Epidermal melanocyte (primary cell): ENCODE measurements at regions not wholly inside any gene's neighbourhood (a gene's known extent, or its start where the extent isn't known, plus 50 kb on each side); places are given as distances from the start of the nearest gene placed in this dataset.

Source experiments
- DNase-seq: peaks from one replicate; pipeline ENCODE4 v3.0.0; 2011; ENCODE audit warnings: low spot score; ENCODE audit not compliant: insufficient read length

DNA sequence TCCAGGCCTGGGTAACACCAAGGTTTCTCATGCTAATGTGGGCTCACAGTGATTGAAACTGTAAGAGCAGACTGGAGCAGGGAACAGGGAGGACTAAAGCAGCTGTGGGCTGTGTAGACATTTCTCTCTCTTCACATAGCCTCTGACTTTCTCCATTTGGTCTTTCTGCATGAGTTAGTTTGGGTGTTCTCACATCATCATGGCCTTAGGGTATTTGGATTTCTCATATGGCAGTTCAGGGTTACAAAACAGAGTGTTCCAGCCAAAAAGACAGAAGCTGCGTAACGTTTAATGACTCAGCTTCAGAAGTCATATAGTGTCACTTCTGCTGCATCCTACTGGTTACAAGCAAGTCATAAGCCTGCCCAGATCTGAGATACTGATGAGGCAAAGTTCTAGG is 52.0 kb upstream of the OSBPL8 start:
- peak; percentile 59 for DNase-seq

DNA sequence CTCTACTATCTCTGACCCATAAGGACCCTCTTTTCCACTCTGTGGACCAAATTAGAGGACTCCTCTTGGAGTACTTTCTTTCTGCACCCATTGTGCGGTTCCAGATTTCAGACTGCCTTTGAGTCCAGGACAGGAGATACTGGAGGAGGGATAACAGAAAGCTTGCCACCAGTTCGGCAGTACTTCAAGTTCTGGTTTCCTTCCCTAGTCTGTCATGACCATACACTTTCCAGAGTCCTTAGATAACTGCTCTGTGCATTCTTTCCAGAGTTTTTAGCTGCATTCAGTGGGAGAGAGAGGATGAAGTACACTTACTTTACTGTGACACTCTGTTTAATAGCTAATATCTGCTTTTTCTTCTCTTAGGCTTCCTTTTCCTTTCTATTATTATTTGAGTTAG is 54.8 kb upstream of the OSBPL8 start:
- DNase-seq = no peak

DNA sequence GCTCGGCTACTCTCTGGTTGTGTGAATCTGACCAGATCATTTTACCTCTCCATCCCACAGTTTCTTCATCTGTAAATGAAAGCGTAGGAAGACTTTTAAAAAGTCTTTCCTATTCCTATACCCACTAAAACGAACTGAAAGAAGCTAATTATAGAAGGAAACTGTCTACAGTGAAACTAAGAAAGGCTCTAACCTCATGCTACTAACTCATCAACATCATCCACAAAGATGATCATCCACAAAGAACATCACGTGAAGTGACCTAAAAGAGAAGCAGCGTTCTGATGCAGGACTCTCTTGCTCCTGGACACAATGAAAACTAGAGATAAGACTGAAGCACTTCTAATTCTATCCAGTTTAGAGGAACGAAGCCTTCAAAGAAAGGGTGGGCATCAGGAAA is 58.5 kb upstream of the OSBPL8 start:
- DNase-seq = no peak

DNA sequence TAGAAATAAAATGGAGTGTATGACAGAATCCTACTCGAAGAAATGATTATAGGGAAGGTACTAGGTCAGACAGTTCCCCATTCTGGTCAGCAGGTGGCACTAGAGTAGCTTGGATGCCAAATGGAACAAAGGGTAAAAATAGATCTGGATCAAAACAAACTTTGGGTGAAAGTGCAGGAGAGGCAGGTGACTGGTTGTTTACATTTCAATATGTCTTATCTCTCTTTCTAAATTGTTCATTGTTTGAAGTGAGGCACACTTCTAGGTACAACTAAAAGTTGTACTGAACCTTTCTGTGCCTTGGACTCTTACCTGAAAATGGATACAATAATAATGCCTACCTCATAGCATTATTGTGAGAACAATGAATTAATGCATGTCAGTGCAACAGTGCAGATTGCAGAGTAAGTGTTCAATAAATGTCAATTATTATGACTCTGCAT is 62.0 kb upstream of the OSBPL8 start:
- peak; percentile 43 for DNase-seq

DNA sequence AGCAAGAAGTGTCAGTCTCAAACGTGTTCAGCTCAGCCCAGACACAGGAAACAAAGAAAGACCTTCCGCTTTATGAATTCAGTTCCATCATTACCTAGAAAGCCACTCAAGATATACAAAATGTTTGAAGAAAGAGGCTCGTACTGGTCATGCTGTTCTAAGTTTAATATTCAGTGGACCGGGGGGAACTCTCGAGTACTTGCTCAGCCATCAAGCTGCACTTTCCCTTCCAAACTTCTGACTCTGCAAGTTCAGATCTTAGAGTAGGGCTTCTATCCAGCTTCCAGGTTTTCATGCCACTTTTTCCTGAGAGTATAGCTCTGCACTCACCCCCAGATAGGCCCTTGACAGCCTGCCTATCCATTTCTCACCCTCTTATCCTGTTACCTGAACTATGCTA is 62.8 kb upstream of the OSBPL8 start:
- DNase-seq = no peak

DNA sequence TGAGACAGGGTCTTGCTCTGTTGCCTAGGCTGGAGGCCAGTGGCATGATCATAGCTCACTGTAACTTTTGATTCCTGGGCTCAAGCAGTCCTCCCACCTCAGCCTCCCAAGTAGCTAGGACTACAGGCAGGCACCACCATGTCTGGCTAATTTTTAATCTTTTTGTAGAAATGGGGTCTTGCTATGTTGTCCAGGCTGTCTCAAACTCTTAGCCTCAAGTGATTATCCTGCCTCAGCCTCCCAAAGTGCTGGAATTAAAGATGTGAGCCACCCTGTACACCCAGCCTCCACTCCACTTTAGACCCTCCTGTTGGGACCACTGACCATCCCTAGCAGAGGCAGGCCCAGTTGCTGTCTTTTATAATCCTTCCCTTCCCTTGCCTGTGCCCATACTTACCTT is 63.3 kb upstream of the OSBPL8 start:
- no peak for DNase-seq

DNA sequence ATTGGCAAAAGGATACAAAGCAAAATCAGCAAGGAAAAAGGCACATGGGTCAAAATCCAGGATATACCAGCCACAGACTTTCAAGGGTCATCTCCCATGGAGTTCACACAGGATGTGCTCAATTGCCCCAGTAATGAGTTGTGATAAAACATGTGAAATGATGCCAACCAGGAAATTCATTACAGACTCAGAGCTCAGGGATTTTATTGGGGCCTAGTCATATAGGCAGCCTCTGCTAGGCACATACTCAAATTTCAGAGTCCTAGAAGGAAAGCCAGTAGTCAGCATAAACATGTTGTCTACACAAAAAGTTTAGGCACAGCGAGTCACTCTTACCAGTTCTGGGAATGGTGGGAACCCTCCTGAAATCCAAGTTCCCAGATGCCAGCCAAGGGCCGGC is 64.4 kb upstream of the OSBPL8 start:
- DNase-seq = no peak

DNA sequence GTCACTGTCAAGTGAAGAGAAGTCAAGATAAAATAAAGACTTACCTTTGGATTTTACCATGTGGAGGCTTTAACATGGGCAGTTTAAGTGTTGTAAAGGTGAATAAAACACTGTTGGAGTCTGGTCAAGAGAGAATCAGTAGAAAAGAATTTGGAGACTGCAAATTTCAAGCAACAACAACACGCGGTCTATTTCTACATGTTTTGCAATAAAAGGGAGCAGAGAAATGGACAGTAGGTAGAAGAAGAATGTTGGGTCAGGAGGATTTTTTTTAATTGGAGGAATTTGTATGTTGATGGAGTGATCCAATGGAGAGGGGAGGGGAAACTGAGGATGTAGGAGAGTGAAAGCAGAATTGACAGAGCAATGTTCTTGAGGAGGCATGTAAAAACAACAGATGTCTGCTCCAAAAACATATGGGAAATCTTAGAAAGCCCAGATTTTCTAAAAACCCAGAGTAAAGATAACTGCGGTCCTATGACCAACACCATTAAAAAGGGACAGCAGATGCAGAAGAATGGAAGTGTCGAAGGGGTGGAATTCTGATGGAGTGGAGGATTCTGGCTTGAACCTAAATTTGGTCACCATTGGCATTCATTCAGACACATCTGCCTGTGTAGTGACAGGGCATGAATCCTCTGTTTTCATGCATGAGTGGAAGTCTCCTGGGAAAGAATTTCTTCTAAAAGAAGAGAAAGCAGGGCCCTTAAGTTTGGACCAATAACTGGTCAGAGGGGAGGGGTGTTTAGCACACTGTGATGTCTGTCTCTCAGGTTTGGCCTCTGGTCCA is 68.0 kb upstream of the OSBPL8 start:
- DNase-seq = no peak

DNA sequence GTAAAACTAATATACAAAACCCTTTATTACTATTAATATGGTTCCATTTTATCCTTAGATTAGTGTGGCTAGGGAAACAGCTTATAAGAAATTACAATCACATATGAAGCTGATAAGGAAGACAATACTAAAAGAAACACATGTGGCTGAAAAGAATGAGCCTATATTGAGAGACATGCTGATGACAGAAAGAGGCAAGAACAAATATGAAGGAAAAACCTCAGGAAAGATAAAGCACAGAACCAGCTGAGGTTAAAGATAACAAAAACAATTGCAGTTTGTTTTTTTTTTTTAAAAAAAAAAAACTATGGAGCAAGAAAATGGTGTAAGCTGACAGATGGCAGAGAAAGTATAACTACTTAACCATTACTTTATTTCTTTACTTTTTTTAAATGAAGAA is 69.2 kb upstream of the OSBPL8 start:
- DNase-seq = no peak

DNA sequence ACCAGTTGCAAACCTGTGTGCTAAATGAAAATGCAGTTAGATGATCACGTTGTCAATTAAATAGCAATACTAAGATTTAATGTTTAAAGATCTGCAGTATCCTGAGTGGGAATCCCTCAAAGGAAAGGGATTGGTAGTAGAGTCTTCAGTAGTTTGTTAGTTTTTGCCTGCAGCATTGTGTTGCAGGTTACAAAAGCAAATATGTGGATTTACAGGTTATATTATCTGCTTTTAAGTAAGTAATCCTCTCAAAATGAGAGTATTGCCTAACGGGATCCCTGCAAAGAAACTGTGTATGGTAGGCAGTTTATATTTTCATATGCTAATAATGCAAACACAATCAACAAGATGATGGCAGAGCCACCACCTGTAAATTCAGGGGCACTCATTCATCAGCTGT is 72.2 kb upstream of the OSBPL8 start:
- no peak for DNase-seq

DNA sequence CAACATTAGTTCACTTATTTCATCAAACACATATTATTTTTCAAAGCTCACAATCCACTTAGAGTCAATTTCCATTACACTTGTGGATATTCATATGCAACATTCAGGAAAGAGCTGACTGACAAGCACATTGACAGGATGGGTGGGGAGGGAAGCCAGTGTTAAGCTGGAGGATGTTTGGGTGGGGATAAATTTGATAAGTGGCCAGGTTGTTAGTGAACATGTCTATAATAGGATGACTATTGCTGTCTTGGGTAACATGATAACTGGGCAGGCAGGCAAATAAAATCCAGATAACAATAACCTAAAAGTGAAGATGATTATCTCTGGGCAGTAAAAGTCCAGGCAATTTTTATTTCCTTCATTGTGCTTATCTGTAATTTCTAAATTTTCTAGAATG is 73.8 kb upstream of the OSBPL8 start:
- DNase-seq = no peak

DNA sequence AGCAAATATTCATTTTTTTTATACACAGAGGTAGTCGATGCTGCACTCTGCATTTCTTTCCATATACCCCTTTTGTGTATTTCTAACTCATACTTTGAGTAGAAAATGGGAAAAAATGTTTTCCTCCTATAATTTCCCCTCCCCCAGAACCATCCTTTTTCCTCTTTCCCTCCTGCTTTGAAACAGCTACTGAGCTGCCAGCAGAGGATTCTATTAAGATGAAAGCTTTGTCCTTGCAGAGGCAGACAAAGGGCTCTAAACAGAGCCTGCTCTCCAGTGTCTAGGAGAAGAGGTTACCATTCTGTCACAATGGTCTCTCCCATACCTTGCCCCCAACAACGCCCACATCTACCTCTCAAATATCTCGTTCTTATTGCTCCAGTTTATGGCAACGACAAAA is 74.6 kb upstream of the OSBPL8 start:
- DNase-seq = no peak

DNA sequence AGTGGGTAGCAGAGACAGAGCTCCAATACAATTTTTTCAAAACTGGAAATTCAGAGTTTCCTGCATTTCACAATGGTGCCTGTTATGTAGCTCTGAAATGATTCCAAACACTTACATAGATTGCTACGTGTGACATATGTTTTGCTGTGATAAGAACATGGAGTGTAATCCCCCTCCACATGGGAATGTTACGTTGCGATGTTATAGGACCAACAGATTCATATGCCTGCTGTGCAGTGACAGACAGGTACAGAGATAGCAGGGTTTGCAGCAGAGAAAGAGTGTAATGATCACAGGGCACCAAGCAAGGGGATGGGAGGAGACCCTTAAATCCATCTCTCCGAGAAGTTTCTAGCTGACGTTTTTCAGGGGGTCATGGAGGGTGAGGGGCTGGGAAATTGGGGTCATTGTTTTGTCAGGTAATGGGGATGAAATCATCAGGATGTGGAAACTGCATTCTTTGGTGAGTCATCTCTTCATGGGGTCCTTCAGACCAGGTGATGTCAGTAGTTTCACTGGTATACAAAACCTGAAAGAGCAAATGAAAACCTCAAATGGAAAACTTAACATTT is 76.6 kb upstream of the OSBPL8 start:
- no peak for DNase-seq

DNA sequence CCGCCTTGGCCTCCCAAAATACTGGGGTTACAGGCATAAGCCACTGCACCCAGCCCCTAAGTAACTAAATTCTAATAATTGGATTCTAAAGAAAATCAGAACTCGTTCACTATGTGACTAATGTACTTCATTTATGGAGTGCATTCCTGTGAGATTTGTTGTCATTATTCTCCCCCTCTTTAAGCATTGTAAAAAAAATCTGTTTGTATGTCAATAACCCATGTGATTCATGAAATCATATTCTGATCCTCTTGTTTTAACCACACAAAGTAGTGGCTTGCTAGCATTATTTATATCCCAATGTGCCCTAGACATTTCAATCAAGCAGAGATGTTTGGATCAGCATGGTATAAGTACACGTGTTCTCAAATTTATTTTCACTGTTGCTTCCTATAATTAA is 78.2 kb upstream of the OSBPL8 start:
- DNase-seq = no peak

DNA sequence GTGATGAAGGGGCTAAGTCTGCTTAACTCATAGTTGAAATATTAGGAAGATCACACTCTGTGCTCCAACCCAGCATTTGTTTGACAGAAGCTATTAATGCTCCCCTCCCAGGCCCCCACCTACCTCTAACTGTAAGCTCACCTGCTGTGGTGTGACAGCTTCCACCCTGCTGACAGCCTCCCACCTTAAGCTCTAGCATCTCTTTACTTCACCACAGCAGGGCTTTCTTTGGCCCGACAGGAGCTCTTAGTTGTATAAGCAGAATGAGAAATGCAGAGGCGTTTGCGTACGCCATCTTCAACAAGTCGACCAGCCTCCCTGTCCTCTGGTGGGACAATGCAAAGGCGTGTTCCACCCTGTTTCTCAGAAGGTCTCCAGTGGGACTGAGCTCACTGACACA is 80.1 kb upstream of the OSBPL8 start:
- no peak for DNase-seq

DNA sequence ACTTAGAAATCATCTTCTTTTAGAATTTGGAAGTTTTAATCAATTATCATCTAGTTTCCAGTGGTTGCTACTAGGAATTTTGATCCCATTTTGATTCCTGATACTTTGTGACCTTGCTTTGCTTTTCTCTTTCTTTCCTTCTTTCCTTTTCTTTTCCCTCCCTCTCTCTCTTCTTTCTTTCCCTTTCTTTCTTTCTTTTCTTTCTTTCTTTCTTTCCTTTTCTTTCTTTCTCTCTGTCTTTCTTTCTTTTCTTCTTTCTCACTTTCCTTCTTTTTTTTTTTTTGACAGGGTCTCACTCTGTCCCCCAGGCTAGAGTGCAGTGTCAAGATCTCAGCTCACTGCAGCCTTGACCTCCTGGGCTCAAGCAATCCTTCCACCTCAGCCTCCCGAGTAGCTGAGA is 81.5 kb upstream of the OSBPL8 start:
- no peak for DNase-seq

DNA sequence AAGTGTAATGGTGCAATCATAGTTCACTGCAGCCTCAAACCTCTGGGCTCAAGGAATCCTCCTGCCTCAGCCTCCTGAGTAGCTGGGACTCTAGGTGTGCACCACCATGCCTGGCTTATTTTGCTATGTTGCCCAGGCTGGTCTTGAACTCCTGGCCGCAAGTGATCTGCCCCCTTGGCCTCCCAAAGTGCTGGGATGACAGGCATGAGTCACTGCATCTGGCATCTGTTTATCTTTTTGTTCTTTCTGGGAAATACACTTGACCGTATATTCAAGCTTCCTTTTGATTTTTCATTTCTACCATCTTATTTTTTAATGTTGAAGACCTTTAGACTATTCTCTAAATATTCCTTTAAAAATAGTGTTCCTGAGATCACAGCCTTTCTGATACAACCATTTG is 82.4 kb upstream of the OSBPL8 start:
- no peak for DNase-seq

DNA sequence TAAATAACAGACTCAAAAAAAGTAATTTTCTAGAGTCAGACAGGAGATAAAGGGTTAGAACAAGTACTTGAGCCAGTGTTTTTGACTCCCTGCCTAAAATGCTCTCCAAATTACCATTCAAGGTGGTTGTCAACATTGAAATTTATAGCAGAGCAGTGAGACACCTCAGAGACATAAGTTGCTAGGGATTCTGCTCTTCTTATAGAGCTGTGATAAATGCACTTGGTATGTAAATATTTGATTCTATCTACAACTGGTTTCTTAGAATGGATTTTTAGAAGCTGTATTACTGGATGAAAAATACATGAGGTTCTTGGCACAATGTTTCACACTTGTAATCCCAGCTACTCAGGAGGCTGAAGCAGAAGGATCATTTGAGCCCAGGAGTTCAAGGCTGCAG is 83.9 kb upstream of the OSBPL8 start:
- no peak for DNase-seq

DNA sequence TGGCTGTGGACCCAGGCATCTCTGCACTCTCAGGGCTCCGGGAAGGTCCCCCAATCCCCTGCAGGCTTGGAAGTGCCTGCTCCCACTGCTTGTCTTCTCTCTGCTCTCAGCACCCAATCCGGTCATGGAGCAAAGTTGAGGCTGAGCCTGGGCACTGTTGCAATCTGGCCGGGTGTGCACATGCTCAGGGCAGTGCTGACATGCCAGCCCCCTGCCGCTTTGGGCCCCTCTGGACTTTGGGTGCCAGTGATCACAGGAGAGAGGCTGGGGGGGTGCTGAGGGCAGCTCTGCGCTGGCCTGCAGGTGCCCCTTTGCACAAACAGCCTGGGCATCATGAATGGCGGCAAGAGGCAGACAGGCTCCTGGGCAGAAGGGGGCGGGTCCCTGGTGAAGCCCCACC is 85.4 kb upstream of the OSBPL8 start:
- no peak for DNase-seq

DNA sequence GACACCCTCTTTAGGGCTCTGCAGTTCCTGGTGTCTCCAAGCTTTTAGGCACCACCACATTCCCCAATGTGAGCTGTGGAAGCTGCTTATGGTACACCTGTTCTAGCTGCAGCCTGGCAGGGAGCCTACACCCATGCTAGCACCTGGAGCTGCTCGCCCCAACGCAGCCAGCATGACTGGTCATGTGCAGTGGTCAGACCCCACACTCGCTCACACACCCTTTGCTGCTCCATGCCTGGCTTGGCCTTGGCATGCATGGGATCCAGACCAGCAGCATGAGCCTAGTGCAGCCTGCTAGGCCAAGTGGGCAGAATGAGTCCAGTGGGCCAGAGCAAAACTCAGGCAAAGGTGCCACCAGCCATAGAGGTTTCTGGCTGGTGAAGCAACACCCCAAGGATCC is 86.4 kb upstream of the OSBPL8 start:
- no peak for DNase-seq

DNA sequence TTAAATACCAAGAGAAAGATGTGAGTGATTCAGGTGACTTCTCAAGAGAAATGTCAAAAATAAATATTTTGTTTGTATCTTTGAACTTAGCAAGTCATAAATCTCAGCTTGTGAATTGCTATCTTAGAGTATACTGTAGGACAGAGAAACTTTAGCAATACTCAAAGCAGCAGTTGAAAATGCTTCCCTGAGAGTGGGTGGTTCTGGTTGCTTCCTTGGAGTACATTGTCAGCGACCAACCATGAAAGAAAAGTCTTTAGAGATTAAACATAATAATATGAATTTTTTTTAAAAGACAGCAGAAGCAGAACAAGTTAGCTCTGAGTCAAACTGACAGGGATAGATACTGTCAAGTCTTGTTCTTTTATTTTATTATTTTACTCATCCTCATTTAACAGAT is 86.8 kb upstream of the OSBPL8 start:
- no peak for DNase-seq

DNA sequence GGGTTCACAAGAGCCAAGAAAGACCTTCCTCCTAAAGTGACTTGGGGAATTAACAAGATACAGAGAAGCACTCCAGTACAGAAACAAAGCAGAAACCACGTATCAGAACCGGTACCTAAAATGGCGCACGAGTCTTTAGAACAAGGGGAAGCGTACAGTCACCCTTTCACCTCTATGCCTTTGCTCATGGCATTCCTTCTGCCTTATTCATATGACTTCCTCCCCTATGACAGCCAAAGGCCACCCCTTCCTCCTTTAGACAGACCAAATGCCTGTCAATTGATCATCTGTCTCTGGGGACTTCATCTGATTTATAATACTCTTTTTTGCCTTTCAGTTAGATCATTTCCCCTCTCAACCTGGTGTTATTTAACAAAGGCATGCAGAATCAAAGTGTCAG is 89.5 kb upstream of the OSBPL8 start:
- DNase-seq = no peak

DNA sequence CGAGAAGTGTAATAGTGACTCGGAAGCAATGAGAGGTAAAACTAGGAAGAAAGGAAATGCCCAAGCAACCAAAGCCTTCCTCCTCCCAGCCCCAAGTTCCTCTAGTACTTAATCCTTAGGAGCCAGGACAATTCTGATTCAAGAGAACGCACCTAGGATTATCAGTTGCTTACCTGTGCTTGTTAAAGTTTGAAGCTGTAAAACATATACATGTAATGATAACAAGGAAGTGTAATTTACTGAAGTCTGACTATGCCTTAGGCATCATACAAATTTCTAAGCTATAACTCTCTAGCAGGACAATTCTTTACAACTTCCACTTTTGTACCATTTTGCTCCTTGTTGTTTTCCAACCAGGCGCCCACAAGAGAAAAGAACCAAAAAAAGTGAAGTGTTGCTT is 92.8 kb upstream of the OSBPL8 start:
- DNase-seq = no peak

DNA sequence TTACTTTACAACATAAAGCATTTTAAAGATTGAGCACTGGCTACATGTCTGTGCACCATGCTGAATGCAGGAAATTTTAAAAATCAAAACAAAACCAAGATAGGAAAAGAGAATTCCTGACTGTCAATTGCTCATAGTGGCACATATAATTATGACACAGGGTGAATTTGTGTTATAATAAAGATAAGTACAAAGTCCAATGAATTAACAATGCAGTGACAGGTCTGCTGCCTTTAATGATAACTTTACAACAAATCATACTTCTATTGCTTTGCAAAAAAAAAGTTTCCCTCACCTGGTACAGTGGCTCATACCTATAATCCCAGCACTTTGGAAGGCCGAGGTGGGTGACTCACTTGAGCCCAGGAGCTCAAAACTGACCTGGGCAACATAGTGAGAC is 93.8 kb upstream of the OSBPL8 start:
- DNase-seq = no peak
